HG03565 (cell line): ENCODE measurements at regions not wholly inside any gene's neighbourhood (a gene's known extent, or its start where the extent isn't known, plus 50 kb on each side); places are given as distances from the start of the nearest gene placed in this dataset.
"Not testable (repeated sequence)": the region's sequence is repeated elsewhere in the genome, so short reads cannot be mapped to it uniquely, and the experiment has no call there.

Experiments
- ATAC-seq: cut with Tn5 transposase; IDR thresholded peaks from one replicate; pipeline ENCODE4 v1.9.1; 2021; ENCODE audit warnings: mild to moderate bottlenecking, moderate library complexity; ENCODE audit not compliant: unreplicated experiment

DNA sequence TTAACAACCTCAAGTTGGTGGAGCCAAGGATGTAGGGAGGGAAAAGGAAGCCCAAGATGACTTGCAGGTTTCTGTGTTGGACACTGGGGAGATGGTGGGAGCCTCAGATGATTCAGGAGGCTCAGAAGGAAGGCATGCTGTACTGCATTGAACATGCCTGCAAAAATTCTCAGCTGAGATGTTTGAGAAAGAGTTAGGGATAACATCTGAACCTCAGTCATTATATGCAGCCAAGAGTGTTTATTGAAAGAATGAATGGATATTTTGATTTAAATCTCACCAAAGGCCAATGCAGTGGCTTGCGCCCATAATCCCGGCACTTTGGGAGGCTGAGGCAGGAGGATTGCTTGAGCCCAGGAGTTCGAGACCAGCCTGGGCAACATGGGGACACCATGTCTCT lies 243.0 kb downstream of the MYCN start:
- no peak for ATAC-seq

- no peak for ATAC-seq
Observed at GRCh38 chr2:16182841-16183240, 242.5 kb downstream of the MYCN start.

DNA sequence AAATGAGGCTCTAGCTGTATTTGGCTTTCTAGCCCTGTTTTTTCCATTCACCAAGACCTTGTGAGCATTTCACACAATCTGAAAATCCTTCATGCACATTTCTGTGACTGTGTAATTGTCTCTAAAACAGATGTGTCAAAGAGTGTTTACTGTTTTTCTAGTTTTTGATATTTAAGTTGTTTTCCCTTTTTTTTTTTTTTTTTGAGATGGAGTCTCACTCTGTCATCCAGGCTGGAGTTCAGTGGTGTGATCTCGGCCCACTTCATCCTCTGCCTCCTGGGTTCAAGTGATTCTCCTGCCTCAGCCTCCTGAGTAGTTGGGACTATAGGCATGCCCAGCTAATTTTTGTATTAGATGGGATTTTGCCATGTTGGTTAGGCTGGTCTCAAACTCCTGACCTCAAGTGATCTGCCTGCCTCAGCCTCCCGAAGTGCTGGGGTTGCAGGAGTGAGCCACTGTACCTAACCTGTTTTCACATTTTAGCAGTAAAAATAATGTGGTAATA lies 242.0 kb downstream of the MYCN start:
- ATAC-seq, result not testable (repeated sequence)

GRCh38 chr2:16181741-16182090 lies 241.4 kb downstream of the MYCN start:
- ATAC-seq, result no peak

DNA sequence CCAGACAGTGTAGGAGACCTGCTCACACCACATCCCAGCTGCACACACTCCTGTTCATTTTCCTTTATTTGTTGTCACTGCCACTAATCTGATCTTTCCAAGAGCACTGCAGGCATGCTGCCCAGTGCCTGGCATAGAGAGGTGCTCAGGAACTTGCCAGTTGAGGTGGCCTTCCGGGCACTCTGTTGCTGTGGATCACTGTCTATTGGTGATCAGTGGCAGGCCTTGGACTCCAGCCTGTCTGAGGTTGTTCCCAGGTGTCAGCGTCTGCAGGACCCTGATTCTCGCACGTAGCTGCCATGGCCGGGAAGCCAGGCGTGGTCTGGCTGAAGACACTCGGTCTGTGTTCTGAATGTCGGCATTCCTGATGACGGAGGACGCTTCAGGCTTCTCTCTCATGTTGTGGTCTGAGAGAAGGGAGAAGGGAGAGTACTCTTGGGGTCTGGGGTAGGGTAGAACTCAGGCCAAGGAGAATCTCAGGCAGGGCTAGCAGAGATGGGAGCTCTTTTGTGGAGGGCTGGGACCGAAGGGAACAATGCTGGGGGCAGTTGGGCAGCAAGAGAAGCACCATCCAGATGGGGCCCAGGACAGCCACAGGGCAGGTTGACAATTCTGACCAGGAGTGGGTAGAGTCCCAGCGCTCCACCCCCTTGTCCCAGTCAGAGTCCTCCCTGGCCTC lies 240.9 kb downstream of the MYCN start:
- ATAC-seq, result no peak

- no peak for ATAC-seq
Observed at GRCh38 chr2:16180631-16181030, 240.3 kb downstream of the MYCN start.

- ATAC-seq, result no peak
Observed at GRCh38 chr2:16179701-16180416, 239.5 kb downstream of the MYCN start.

- no peak for ATAC-seq
Observed at GRCh38 chr2:16178551-16179130, 238.3 kb downstream of the MYCN start.

DNA sequence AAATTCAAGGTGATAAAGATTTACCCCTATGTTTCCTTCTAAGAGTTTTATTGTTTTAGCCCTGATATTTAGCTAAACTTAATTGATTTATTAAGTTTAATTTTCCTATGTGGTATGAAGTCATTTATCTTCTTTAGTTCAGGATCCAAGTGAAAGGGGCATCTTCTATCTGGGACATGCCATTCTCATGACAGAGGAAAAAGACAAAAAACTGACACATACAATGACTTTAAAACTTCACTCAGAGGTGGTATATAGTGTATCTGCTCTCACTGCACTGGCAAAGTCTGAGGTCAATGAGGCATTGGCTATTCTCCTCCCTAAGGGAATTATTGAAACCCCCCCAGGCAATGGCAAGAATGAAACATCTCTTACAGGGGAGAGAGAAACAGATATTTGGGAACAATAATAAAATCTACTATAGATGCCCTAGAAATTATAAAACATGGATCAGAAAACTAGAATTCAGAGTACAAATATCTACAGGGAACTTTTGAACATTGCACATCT lies 237.4 kb downstream of the MYCN start:
- no peak for ATAC-seq

DNA sequence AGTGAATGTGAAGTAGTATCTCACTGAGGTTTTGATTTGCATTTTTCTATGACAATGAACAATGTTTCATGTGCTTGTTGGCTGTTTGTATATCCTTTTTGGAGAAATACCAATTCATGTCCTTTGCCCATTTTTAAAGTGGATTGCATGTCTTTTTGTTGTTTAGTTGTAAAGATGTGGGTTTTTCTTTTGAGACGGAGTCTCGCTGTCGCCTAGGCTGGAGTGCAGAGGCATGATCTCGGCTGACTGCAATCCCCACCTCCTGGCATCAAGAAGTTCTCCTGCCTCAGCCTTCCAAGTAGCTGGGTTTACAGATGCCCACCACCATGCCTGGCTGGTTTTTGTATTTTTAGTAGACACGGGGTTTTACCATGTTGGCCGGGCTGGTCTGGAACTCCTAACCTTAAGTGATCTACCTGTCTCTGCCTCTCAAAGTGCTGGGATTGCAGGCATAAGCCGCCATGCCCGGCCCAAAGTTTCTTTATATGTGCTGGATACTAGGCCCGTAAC lies 236.7 kb downstream of the MYCN start:
- ATAC-seq, result no peak

DNA sequence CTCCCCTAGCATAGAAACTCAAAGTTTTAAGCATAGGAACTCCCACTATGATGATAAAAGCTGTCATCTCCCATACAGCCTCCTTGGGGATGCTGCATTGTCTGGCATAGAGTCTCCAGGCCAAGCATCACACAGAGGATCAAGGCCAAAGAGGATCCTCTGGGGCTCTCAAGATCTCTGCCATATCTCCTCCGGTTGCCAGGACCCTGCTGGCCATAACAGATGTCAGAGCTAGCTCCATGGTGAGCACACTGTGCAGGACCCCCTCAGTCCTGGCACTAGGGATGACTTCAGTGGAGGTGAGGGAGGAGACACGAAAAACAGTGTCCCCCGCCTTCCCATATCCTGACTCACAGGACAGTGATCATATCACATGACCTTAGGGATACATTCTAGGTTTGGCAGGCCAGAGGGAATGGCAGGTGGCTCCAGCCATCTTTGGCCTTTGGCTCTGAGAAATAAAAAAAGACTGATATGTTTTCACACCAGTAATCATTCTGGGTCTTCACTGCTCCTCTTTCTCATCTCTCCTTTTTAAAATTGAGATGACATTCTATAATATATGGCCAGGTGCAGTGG lies 235.0 kb downstream of the MYCN start:
- ATAC-seq, result no peak

GRCh38 chr2:16174693-16175045 lies 234.3 kb downstream of the MYCN start:
- ATAC-seq, result no peak

GRCh38 chr2:16173893-16174692 lies 233.7 kb downstream of the MYCN start:
- ATAC-seq, result no peak

DNA sequence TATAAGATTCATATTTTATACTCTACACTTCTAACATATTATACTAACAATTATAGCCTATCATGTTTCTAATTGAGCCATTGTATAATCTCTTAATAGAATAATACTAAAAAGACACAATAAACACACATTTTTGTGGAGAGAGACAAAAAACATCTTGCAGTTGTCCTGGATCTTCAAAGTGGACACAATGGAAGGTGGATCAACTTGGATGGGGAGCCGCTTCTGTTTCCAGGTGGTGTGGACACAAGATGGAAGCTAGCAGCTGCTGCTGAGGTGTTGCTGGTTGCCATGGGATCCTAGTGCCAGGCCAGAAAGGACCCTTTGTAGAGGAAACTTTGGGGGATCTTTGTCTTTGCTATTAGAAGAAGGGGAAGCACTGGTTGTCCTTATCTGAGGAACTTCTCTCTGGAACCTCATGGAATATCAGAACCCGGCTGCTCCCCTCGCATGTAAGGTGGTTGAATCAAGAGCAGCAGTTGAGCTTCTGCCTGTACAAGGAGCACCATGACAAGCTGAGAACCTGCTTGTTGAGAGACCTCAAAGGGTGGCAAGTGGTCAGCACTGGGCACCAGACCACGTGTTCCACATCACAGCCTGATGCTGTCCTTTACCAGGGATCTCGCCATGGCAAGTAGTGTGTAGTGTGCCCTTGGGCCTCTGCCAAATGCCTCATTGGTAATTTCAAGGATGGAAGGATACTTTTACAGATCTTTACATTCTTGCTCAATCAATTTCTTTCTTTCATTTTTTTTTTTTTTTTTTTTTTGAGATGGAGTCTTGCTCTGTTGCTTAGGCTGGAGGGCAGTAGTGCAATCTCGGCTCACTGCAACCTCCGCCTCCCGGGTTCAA lies 232.2 kb downstream of the MYCN start:
- ATAC-seq, result no peak

- ATAC-seq, result no peak
Observed at GRCh38 chr2:16171425-16171920, 231.1 kb downstream of the MYCN start.

DNA sequence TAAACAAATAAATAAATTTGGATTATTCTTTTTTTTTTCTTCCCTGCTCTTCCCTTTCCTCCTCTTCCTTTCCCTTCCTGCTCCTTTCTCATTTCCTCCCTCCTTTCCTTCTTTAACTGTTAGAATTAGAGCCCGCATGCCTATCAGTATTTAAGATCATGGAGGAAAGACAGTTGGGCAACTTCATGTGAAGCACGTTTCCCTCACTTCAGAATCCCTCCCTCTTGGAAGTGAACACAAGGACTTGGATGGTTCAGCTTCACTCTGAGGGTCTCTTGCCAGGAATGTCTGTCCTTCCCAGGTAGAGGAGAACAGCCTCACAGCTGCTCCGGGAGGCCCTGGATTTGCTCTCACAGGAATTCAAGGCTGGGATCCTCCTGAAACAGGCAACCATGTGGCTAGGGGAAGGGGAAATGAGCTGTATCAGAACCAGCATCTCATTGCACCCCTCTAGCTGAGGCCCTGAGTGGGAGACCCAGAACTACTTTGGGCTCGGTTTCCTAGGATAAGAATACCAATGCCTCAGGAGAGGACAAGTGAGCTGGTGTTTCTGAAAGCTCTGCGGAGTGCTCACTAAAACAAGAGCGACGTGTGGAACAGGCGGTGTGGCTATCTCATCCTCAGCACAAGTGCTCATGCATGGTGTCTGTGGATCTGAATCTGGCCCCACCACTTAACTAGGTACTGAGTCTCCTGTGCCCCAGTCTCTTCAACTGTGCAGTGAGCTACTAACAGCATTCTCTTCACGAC lies 230.5 kb downstream of the MYCN start:
- ATAC-seq, result no peak

DNA sequence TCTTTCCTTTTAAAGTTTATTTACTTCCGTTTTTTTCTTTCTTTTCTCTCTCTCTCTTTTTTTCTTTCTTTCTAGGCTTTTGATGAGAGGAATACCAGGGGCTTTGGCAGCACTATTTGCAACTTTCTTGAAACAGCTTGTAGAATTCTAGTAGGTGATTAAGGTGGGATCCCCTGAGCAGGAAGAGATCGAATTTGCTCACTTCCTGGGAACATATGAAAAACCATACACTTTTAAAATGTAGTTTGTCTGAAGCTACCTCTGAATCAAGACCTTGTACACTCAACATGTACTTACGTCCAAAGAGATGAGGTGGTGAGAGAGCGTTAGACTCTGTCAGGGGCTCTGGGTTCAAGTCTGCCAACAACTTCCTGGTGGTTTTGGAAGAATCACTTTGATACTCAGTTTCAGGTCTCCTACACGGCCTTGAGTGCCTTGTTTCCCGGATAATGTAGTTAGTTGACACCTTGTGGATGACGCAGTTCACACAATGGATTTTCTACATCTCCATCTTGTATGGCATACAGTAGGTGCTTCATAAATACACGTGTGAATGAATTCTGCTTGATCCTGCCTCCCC lies 229.1 kb downstream of the MYCN start:
- no peak for ATAC-seq

DNA sequence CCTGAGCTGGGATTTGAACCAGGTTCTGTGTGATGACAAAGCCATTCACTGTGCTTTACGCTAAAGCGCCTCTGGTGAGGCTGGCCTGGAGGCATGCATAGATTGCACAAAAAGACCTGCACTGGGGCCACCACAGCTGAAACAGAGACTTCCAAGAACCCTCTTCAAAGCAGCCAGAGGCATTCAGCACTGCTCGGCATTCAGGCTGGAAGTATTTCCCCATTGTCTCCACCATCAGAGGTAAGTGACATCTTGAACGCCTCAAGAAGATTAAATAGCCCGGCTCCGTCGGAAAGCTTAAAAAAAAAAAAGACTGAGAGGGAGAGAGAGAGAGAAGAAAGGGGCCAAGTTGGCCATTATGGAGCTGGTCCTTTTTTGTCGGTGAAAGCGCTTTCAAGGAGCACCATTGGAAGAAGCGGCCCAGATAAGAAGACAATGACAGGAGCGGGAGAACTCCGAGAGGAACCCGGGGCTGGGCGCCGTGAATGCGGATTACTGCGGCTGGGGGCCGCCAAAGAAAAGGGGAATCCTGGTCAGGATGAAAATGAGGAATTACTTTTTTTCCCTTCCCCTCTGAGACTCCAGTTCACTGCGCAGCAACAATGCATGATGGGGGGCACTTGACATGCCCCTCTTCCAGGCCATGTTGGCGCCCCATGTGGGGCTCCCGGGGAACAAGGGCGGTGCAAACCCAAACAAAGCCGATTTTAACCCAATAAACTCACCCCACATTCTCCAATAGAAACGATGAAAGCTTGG lies 228.3 kb downstream of the MYCN start:
- ATAC-seq, result no peak
